ENCODE measurements at regions not wholly inside any gene's neighbourhood (a gene's known extent, or its start where the extent isn't known, plus 50 kb on each side); places are given as distances from the start of the nearest gene placed in this dataset.

DNA sequence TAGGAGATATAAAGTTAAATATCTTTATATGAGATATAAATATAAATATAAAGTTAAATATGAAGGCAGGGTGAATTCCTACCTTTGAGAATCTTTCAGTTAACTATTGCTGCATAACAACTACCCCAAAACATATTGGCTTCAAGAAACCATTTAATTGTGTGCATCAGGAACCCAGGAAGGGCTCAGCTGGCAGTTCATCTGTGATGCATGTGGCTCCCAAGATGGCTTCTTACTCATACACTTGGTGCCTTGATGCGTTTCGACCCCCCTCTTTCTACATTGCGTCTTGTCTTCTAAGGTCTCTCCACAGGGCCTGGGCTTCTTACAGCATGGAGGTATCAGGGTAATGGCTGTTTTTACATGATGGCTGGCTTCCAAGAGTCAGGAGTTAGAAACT, 253.9 kb upstream of the CRY1 start:
- DNase-seq (ENCODE audit: low spot score), result no peak

DNA sequence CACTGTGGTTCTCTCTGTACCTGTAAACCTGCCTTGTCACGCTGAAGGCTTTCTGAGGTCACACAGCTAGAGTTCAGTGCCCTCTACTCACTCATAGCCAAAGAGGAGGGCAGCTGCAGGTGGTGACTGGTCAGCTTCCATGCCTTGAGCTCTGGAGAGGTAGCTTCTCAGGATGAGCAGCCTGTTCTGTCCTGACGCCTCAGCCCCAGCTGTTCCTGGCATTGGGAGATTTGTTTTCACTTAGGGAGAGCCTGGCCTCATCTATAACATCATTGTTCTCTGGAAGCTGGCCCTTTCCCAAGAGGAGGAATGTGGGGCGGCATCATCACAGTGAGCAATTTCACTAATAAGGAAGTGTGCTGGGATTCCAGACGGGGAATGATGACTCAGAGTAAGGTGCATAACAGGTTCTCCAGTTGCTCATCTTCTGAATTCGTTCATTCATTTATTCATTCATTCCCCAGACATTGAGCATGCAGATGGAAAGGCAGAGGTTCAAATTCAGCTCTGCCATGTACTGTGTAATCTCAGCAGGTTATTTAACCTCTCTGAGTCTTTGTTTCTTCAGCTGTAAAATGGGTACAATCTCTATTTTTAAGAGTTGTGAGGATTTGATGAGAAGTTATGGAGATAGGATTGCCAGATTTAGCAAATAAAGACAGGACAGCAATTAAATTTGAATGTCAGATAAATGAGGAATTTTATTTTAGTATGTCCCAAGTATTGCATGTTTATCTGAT, 255.8 kb upstream of the CRY1 start:
- peak; percentile 58 for DNase-seq (ENCODE audit: low spot score)

DNA sequence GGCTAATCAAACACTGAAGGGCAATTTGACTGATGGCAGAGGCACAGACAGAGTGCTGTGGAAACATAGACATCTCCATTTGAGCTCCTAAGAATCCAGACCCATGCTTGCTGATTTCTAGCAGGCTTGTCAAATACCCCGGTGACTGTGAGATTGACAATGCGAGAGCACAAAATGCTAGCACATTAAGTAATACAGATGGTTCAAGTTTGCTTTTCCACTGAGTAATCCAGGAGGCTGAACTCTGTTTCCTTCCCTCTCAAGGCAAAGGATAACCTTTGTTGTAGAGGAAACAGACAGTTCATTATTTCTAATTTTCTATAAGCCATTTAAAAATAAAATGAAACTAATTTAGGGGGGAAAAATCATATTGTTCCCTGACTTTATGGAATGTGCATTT, 256.5 kb upstream of the CRY1 start:
- DNase-seq (ENCODE audit: low spot score), result no peak

DNA sequence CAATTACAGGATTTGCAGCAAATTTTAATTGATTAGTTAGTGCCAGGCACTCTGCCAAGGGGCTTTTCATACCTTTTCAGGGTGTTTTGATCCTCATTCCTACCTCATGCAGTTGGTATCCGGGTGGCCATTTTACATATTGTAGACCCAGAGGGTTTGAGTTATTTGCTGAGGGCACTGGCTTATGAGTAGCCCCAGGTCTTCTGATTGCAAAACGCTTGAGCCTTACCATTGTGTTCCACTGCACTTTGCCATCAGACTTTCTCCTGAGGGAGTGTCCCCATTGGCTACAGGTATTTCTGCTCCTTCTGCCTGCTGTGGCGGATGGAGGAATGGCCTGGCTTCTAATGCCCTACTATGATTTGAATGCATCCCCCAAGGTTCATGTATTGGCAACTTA, 257.8 kb upstream of the CRY1 start:
- no peak for DNase-seq (ENCODE audit: low spot score)

DNA sequence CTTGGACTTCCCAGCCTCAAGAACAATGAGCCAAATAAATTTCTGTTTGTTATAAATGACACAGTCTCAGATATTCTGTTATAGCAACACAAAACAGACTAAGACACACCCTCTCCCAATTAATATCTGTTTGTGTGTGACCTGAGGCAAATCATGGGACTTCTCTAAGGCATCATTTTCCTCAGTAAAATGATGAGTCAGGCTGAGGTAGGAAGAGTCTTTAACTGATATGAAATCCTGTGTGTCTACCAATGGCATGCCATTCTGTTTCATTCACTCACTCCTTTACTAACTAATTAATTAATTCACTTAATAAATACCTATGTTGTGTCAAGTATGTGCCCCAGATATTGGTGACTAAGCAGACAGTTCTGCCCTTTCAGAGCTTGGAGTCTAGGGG, 258.4 kb upstream of the CRY1 start:
- no peak for DNase-seq (ENCODE audit: low spot score)

DNA sequence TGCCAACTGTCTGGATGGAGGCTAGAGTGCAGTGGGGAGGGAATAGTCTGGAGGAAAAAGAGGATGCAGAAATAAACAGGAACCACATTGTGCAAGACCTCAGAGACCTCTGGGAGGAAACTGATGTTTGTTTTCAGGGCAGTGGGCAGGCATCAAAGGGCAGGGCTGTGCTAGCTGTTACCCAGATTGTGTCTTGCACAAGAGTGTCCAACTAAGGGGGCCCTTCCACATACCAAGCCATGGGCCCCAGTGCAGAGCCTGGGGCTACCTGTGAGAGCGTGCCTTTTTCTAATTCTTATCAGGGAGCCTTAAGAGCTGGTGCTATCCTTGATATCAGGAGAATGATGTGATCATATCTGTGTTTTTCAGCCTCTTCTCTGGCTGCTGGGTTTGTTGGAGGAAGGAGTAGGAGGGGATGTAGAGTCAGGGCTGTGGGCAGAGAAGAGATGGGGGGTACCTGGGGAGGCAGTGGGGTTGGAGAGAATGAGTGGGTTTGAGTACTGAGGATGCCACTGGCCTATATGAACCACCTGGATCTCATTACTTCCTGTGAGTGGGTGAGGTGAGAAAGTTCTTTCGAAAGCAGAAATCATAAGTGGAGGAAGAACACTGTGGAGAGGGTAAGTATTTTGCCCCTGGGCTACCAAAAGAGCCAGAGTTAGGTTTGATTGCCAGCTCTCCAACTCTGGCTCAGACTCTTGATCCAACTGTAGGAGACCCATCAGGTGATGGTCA, 259.2 kb upstream of the CRY1 start:
- no peak for DNase-seq (ENCODE audit: low spot score)

DNA sequence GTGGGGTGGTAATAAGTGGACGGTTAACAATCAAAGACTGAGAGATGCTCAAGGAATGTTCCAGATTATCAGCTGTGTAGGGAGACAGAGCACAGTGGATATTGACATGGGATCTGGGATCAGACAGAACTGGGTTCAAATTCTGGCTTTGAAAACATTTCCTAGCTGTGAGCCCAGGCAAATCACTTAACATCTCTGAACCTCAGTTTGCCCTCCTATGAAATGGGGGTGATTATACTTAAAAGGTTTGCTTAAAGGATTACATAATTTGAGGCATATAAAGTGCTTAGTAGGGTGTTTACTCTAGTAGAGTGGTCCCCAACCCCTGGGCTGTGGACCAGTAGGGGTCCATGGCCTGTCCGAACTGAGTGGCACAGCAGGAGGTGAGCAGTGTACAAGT, 260.0 kb upstream of the CRY1 start:
- no peak for DNase-seq (ENCODE audit: low spot score)

DNA sequence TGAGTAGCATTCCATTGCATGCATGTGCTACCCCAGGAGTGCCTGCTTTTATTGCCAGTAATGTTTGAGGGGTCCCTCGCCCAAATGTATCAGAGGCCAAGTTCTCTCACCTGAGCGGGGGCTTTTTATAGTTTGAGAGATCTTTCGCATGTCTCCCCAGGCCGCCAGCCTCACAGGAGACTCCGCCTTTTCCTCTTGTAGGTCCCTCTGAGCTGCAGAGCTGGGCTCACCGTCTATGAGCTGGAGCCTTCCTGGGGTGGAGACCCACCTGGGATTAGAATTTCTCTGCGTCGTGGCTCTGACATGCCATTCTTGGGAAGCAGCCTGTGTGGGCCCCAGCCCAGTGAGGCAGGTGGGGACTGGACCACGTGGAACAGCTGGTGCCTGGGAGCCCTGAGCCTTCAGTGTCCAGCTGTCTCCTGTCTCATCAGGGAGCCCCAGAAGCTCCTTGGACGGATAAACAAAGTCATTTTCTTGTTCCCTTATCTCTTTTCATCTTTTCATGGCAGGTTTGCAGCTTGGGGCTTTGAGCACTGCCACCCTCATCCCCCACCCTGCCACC, 261.7 kb upstream of the CRY1 start:
- no peak for DNase-seq (ENCODE audit: low spot score)

DNA sequence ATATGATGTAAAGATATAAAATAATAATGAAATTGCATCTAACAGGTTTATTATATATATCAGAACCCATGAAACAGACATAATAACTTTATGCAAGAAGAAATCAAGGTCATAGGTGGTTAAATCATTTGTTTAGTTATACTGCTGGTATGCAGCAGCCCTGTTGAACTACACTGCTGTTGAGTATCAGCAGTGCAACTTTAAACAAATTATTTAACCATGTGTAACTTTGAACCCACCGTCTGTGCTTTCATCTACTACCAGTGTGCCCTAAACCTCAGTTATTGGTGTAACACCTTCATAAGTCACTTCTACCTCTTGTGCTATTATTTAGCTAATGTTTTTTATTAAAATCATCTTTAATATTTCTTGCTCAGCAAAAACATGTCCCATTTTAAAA, 262.3 kb upstream of the CRY1 start:
- no peak for DNase-seq (ENCODE audit: low spot score)

DNA sequence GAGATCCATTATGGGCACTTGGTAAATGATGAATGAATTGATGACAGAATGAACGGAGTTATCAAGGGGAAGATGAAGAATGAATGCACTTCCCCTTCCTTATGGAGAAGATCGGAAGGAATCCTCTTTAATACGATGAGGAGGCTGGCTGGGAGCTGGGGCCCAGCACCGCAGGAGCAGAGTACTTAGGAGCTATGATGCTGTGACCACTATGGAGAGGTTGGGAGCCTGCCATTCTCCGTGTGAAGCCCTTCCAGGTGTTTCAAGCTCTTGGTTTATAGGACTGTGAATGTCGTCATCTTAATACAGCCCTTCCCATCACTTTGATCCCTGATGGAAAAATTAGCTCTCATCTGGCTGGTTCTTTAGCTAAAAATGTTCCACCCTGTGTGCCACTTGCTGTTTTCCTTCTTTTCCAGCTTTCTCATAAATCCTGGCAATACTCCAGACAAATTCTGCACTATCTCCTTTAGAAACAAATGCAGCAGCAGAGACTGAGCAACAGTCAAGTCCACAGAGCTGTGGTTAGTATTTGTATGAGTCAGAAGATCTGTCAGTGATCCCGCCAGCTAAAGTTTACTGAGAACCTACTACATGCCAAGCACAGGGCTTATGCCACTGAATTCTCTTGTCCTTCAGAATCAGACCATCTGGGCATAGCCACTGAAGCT, 263.1 kb upstream of the CRY1 start:
- DNase-seq (ENCODE audit: low spot score), result peak; percentile 70

DNA sequence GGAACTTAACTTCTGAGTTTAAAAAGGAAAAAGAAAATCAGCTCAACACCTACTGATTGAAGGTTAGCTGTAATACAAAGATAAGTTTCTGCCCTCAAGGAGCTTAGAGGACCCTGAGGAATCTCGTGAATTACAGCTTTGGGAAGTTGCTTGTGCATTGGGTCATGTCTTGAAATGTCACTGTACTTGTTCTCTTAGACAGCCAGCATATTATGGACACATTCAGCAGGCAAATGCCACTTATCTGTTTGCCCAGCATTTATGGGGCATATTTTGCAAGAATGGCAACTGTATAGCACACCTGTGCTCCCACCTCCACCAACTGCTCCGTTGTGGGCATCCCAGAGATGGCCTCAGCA, 263.6 kb upstream of the CRY1 start:
- no peak for DNase-seq (ENCODE audit: low spot score)

DNA sequence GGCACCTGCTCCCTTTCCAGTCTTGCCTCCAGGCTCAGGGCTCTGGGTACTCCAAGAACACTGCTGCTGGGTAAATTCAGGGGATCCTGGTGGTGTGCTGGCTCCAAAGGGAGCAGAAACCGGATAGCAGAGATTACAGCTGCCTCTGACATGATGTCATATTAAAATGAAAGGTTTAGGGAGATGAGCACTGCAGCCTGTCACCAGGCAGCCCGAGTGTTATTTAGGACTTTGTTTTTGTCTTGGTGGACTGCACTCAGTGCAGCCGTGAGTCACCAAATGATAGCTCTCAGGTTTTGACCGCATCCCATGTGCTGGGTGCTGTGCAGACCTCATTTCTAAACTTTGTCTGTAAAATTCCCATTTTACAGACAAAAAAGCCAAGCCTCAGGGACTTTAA, 266.0 kb upstream of the CRY1 start:
- peak; percentile 63 for DNase-seq (ENCODE audit: low spot score)

DNA sequence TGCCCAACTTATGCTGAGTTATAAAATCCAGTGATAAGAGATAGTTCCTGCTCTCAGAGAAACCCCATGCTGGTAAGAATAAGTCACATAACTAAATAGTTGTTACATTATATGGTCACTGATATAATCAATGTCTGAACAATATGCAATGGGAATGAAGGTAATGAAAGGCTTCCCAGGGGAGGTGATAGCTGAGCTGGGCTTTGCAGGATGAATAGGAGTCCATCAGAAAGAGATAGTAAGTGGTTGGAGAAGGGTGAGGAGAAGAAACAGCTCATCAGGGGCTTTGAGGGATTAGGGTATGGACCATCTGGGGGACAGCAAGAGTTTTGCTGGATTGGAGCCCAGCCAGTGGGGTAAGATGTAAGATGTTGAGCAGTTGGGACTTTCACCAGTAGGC, 266.7 kb upstream of the CRY1 start:
- no peak for DNase-seq (ENCODE audit: low spot score)

DNA sequence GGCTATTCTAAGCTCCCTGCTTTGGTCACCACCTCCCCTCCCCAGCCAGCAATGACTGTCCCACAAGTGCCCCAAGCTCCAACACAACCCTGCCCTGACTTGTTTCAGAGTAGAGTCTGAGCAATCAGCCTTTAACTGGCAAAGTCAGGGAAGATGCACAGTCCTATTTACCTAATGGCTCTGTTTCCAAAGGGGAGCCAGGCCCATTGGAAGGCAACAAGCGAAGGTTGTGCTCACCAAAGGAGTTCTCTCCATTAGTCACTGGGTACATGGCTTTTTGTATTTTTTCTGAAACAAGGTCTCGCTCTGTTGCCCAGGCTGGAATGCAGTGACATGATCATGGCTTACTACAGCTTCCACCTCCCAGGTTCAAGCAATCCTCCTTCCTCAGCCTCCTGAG, 267.1 kb upstream of the CRY1 start:
- no peak for DNase-seq (ENCODE audit: low spot score)

DNA sequence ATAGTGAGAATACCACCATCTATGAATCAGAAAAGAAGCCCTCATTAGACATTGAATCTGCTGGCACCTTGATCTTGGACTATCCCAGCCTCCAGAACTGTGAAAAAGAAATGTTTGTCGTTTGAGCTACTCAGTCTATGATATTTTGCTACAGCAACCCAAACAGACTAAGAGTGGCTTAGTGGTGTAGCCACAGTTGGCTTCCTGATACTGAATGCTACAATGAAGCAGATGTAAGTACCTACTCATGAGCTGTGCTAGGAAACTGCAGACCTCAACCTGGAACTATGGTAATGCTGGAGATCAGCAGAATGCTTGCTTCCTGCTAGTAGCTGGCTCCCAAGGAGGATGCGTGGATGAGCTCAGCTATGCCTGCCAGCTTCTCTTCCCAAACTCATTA, 268.6 kb upstream of the CRY1 start:
- no peak for DNase-seq (ENCODE audit: low spot score)

DNA sequence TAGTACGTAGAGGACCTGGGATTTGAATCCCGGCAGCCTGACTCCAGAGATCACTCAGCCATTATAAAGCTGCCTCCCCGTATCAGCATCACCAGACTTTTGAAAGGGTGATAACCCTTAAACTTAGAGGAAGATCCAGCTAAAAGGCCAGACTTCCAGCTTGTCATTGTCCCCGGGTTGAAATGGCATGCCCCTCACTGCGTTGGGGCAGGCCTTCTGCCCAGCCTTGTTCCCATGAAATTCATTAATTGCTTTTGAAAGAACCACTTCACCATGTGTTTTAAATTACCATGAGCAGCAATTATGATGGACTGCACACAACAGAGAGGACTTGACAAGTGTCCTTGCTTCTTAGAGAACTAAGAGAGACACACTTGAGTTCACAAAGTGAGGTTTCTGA, 269.6 kb upstream of the CRY1 start:
- DNase-seq (ENCODE audit: low spot score), result no peak

DNA sequence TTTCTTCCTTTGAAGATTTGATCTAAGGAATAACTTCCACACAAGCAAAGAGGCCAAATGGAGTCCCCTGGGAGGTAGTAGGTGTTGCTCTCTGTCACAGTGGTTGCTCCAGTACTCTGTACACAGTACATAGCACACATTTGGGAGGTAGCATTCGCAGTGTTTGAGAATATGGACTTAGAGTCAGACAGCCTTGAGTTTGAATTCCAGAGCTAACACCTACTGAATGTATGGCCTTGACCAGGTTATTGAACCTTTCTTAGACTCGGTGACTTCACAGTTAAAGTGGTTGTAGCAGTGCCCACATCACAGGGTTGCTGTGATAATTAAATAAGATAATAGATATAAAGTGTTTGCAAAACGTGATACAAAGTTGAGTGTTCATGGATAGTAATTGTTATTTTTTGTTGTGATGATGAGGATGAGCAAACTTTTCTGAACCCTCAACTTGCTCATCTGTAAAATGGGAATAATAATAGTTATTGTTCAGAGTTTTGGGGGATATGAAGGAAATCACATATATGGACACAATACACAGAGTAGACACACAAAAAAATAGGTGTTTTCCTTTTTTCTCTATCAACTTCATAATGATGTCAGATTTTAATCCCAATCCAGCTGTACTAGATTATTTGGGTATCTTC, 271.6 kb upstream of the CRY1 start:
- no peak for DNase-seq (ENCODE audit: low spot score)

DNA sequence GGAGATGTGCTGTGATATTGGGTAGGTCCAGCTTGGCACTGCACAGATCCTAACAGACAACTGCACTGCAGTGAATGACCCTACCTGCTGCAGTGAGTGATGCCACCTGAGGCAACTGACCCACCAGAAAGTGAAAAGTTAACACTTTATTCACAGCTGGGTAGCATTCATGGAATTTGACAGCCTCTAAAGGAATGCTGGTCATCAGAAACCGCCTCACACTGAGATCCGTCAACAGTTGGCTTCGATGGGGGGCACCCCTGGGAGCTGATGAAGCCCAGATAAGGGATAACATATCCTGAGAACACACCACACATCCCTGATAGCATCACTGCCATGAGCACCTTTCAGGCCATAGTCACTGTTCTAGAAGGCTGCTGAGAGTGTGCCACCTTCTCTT, 272.4 kb upstream of the CRY1 start:
- DNase-seq (ENCODE audit: low spot score), result no peak

DNA sequence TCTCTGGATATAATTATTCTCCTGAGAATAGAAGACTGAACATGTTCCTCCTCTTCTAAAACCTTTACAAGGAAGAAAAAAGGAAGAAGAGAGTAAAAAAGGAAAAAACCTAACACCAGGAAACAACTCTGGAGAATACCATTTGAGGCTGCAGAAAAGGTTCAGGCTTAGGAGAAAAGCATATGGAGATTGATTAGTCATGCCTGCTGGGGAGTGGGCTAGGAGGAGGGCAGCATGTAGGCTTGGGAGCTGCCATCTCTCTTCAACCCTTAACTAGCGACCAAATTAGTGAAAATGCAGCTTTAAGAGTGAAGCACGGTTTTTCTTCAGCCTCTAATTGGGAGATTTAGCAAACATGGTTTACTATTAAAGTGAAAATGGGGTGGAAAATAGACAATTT, 273.0 kb upstream of the CRY1 start:
- DNase-seq (ENCODE audit: low spot score), result no peak

DNA sequence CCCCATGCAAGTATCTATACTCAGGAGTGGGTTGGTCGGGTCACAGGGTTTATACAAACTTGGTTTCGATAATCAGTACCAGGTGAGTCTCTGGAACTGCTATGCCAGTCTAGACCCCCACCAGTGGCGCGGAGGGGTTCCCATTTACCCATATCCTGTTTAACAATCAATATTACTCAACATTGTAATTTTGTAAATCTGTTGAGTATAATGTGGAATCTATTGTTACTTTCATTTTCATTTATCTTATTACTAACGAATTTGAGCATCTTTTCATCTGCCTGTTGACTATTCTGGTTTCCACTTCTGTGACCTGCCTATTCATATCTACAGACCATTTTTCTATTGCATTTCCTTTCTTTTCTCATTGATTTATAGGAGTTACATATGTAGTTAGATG, 275.2 kb upstream of the CRY1 start:
- DNase-seq (ENCODE audit: low spot score), result no peak

DNA sequence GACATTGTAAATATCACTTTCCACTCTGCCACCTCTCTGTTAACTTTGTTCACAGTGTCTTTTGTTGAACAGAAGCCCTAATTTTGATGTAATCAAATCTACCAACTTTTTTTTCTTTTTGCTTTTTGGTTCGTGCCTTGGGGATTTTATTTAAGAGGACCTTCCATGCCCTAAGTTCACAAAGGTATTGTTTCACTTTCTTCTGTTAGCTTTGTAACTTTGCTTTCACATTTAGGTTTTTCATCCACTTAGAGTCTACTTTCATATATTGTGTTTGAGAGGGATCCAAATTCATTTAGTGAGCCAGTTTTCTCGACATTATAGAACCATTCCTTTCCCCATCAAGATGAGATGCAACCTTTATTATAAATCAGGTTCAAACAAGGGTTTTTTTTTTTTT, 275.7 kb upstream of the CRY1 start:
- DNase-seq (ENCODE audit: low spot score), result no peak

DNA sequence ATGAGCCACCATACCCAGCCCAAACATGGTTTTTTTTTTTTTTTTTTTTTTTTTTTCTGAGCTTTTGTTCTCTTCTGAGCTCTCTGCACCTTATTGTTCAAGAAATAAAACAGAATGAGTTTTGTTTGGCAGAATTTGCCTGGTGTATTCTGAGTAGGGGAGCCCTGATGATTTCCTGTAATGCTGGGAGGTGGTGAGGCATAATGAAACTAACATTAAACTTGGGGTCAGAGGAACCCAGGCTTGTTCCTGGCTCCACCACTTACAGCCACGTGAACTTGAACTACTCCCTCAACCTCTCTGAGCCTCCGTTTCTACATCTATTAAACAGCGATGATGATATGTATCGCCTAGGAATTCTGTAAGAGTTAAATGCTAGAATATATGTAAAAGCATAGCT, 276.3 kb upstream of the CRY1 start:
- DNase-seq (ENCODE audit: low spot score), result no peak

DNA sequence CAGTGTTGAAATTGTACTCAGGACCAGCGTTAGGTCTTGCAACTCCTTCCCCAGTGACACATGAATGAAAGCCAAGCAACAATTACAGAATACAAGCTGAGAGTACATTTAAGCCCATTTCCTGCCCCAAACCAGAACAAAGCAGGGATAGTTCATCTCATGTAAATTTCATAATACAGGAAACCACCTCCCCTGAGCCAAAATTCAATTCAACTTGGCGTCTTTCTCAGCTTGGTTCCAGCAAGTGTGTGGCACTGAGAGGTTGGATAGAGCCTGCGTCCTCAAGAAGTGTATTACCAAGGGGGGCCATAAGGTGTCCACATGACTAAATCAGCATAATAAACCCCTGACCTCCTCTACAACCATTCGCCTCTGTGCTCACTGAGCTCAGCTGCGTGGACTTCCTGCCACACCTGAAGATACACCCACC, 278.9 kb upstream of the CRY1 start:
- DNase-seq (ENCODE audit: low spot score), result no peak
